ENCODE measurements at regions not wholly inside any gene's neighbourhood (a gene's known extent, or its start where the extent isn't known, plus 50 kb on each side); places are given as distances from the start of the nearest gene placed in this dataset.

GRCh38 chr14:22423958-22424357 lies 165.1 kb downstream of the DAD1 start:
- Histone ChIP-seq H2BK15ac (ENCODE audit: low read depth, low read length) (no peak overlapping the region), H4K91ac (ENCODE audit: insufficient read depth, low read depth, low read length) (no peak overlapping the region), H3K14ac (replicated peaks; ENCODE audit: low read depth, low read length) (no peak overlapping the region), H3K9me1 (ENCODE audit: insufficient read depth, low read length) (no peaks in the 10 kb centered on the region), H3K4me1 (ENCODE audit: control insufficient read depth, insufficient read depth, low read length) (peaks cover 6% of the 10 kb centered on the region), H3K27ac (ENCODE audit: insufficient read depth, low read length) (no peak overlapping the region), H3K9me3 (ENCODE audit: control insufficient read depth, insufficient read depth, low read length) (no peaks in the 10 kb centered on the region), H2BK20ac (ENCODE audit: low read depth, low read length) (no peak overlapping the region), H3K4me2 (ENCODE audit: low read depth, low read length) (no peak overlapping the region), H2BK120ac (ENCODE audit: low read depth, low read length) (no peak overlapping the region), H3K4ac (ENCODE audit: low read depth, low read length) (no peak overlapping the region), H3K27me3 (ENCODE audit: control insufficient read depth, insufficient read depth, low read length) (peaks cover 56% of the 10 kb centered on the region), H2AK5ac (ENCODE audit: low read depth, low read length) (no peak overlapping the region), H2AFZ (replicated peaks; ENCODE audit: low read length, poor library complexity) (no peak overlapping the region), H4K20me1 (ENCODE audit: insufficient read depth, low read length) (no peaks in the 10 kb centered on the region), H3K9ac (ENCODE audit: low read depth, low read length) (no peak overlapping the region), H4K5ac (ENCODE audit: low read depth, low read length) (no peak overlapping the region), H3K79me1 (ENCODE audit: low read depth in 1 of 2, low read length in 2 of 2) (no peaks in the 10 kb centered on the region), H2AK9ac (replicated peaks; ENCODE audit: low read depth, low read length, poor library complexity) (no peak overlapping the region), H3K36me3 (ENCODE audit: control insufficient read depth, insufficient read depth, low read length) (no peaks in the 10 kb centered on the region), H3K23ac (ENCODE audit: low read depth, low read length) (no peak overlapping the region), H3K4me3 (ENCODE audit: insufficient read depth, low read depth, low read length) (no peak overlapping the region), H4K8ac (ENCODE audit: low read depth in 2 of 2, low read length in 2 of 2) (no peak overlapping the region), H3K18ac (ENCODE audit: low read depth, low read length) (no peak overlapping the region), H2BK5ac (ENCODE audit: low read depth, low read length, poor library complexity, severe bottlenecking) (no peak overlapping the region), H3K56ac (ENCODE audit: extremely low read depth, insufficient read depth, low read length) (no peak overlapping the region)
- POLR2A ChIA-PET (ENCODE audit: unreplicated experiment): no interaction called here
- DNase-seq: no peak
- CTCF ChIA-PET: no interaction called here
- WGBS, 2 experiments (ENCODE audit: extremely low coverage in 2 of 2, insufficient read length in 1 of 2): no CpG with 5 or more reads among the region's 4 CpGs
- intact Hi-C loops (cut with micrococcal nuclease): no loop called here
- dilution Hi-C loops (cut with HindIII; ENCODE audit: low sequenced_read_pairs, unreplicated experiment): no loop called here
- in situ Hi-C loops (cut with MboI; ENCODE audit: low sequenced_read_pairs): no loop called here
- no peak for ATAC-seq (ENCODE audit: low read depth)
- BruUV-seq (replicated peaks): no TSS peak
- TF ChIP-seq MAZ (IDR thresholded peaks at IDR 0.05; ENCODE audit: borderline replicate concordance, low read depth, low read length) (no peak), ELK1 (IDR thresholded peaks at IDR 0.05; ENCODE audit: borderline replicate concordance, low read depth, low read length) (no peak), RFX5 (IDR thresholded peaks at IDR 0.05; ENCODE audit: low read depth, low read length) (no peak), CHD1 (IDR thresholded peaks at IDR 0.05; ENCODE audit: low read depth, low read length) (no peak)

Data from IMR-90 (cell line).